GM23338 (cell line): ENCODE measurements at regions not wholly inside any gene's neighbourhood (a gene's known extent, or its start where the extent isn't known, plus 50 kb on each side); places are given as distances from the start of the nearest gene placed in this dataset.

Experiments
- ATAC-seq: fragments of 200-7000 bp; cut with Tn5 transposase; 3 replicates; pipeline ENCODE4 v1.9.1; 2020
- DNase-seq: peaks from one replicate; pipeline ENCODE4 v3.0.0-alpha.2; 2015; ENCODE audit warnings: low spot score
- H2AFZ ChIP-seq: fragments of 200-600 bp; sonication (generic); 2 replicates; pipeline ENCODE4 v1.8.0; 2016; ENCODE audit warnings: antibody characterized with exemption, mild to moderate bottlenecking, moderate library complexity
- H3F3A ChIP-seq: fragments of 200-600 bp; sonication (generic); replicated peaks from 2 replicates; pipeline ENCODE4 v1.8.0; 2017; ENCODE audit warnings: antibody characterized with exemption, mixed run types, low read depth
- H3K27ac ChIP-seq: fragments of 200-600 bp; sonication (generic); 2 replicates; pipeline ENCODE4 v1.6.1; 2016; ENCODE audit warnings: low read depth
- H3K27me3 ChIP-seq: fragments of 200-600 bp; sonication (generic); 2 replicates; pipeline ENCODE4 v1.8.0; 2016; ENCODE audit warnings: mild to moderate bottlenecking, mixed run types, moderate library complexity; ENCODE audit not compliant: insufficient read depth
- H3K36me3 ChIP-seq: fragments of 200-600 bp; sonication (generic); 2 replicates; pipeline ENCODE4 v1.8.0; 2016; ENCODE audit warnings: mild to moderate bottlenecking; ENCODE audit not compliant: insufficient read depth
- H3K4me1 ChIP-seq: fragments of 200-600 bp; sonication (generic); 2 replicates; pipeline ENCODE4 v1.8.0; 2016; ENCODE audit warnings: mild to moderate bottlenecking, moderate library complexity; ENCODE audit not compliant: insufficient read depth
- H3K4me2 ChIP-seq: fragments of 200-600 bp; sonication (generic); 2 replicates; pipeline ENCODE4 v1.7.1; 2017; ENCODE audit warnings: mixed run types
- H3K4me3 ChIP-seq: fragments of 200-600 bp; sonication (generic); 2 replicates; pipeline ENCODE4 v1.6.1; 2016; ENCODE audit warnings: mixed run types
- H3K79me2 ChIP-seq: fragments of 200-600 bp; sonication (generic); replicated peaks from 2 replicates; pipeline ENCODE4 v1.8.0; 2017; ENCODE audit warnings: mild to moderate bottlenecking; ENCODE audit not compliant: insufficient read depth
- H3K9me2 ChIP-seq: fragments of 200-600 bp; sonication (generic); 2 replicates; pipeline ENCODE4 v1.8.0; 2017; ENCODE audit not compliant: insufficient read depth
- H4K20me1 ChIP-seq: fragments of 200-600 bp; sonication (generic); replicated peaks from 2 replicates; pipeline ENCODE4 v1.8.0; 2017; ENCODE audit warnings: mild to moderate bottlenecking; ENCODE audit not compliant: insufficient read depth
- H3K27ac Mint-ChIP-seq: 2 replicates; pipeline ENCODE4 v1.8.0; 2020; ENCODE audit warnings: inconsistent platforms, mild to moderate bottlenecking, moderate library complexity, mixed read lengths
- H3K27me3 Mint-ChIP-seq: 3 replicates; pipeline ENCODE4 v1.8.0; 2022; ENCODE audit warnings: low read depth, mild to moderate bottlenecking, moderate library complexity, mixed read lengths, inconsistent platforms; ENCODE audit not compliant: insufficient read depth, poor library complexity
- H3K36me3 Mint-ChIP-seq: 3 replicates; pipeline ENCODE4 v1.8.0; 2021; ENCODE audit warnings: low read depth, mild to moderate bottlenecking, inconsistent platforms, moderate library complexity, mixed read lengths
- H3K4me1 Mint-ChIP-seq: 3 replicates; pipeline ENCODE4 v1.8.0; 2020; ENCODE audit warnings: mild to moderate bottlenecking, inconsistent platforms, mixed read lengths
- H3K4me3 Mint-ChIP-seq: 3 replicates; pipeline ENCODE4 v1.8.0; 2021; ENCODE audit warnings: moderate library complexity, mild to moderate bottlenecking, inconsistent platforms, mixed read lengths
- H3K9me3 Mint-ChIP-seq: 3 replicates; pipeline ENCODE4 v1.8.0; 2020; ENCODE audit warnings: moderate library complexity, mild to moderate bottlenecking, inconsistent platforms, mixed read lengths
- CTCF ChIP-seq, 2 experiments: fragments of 200-600 bp in 1 of 2; sonication (generic) in 1 of 2; conservative IDR thresholded peaks; 2 replicates each; pipeline versions ENCODE4 v1.5.1 to v1.6.1; 2016 to 2017; ENCODE audit warnings: antibody characterized with exemption in 2 of 2, low read depth in 2 of 2, mild to moderate bottlenecking in 2 of 2, moderate library complexity in 1 of 2
- EZH2 ChIP-seq: fragments of 200-600 bp; sonication (generic); IDR thresholded peaks from one replicate; pipeline ENCODE4 v1.8.0; 2017; ENCODE audit warnings: antibody characterized with exemption, mild to moderate bottlenecking, low read depth; ENCODE audit not compliant: unreplicated experiment
- JUNB ChIP-seq: IDR thresholded peaks from one replicate; pipeline ENCODE4 v1.6.1; 2016; ENCODE audit warnings: antibody characterized with exemption; ENCODE audit not compliant: unreplicated experiment
- REST ChIP-seq: IDR thresholded peaks from one replicate; pipeline ENCODE4 v1.6.1; 2018; ENCODE audit warnings: antibody characterized with exemption; ENCODE audit not compliant: unreplicated experiment
- ZNF114 ChIP-seq: fragments of 250-450 bp; sonication (Bioruptor Pico); IDR thresholded peaks from 2 replicates; pipeline ENCODE4 v1.5.0; 2020; ENCODE audit warnings: mild to moderate bottlenecking, moderate library complexity
- ZNF331 ChIP-seq: fragments of 250-450 bp; sonication (Bioruptor Pico); IDR thresholded peaks from 2 replicates; pipeline ENCODE4 v1.5.0; 2020; ENCODE audit warnings: low read depth, mild to moderate bottlenecking, moderate library complexity

GRCh38 chr16:87171723-87172122 is 145.5 kb downstream of the C16orf95 start:
- no peaks in the 10 kb centered on the region for H3K36me3 ChIP-seq
- DNase-seq, result no peak
- Mint-ChIP-seq H3K36me3 (no peaks in the 10 kb centered on the region), H3K27ac (no peak overlapping the region), H3K9me3 (no peaks in the 10 kb centered on the region; the same call in 2 of the 3 replicates), H3K27me3 (peaks cover 12% of the 10 kb centered on the region), H3K4me1 (no peaks in the 10 kb centered on the region), H3K4me3 (no peak overlapping the region)
- no peaks in the 10 kb centered on the region for H3K9me2 ChIP-seq
- no peak for ATAC-seq
- no peaks in the 10 kb centered on the region for H3K4me1 ChIP-seq
- TF ChIP-seq CTCF (conservative IDR thresholded peaks at IDR 0.05; ENCODE audit: low read depth in 2 of 2) (no peak), ZNF331 (CRISPR knock-in tag) (no peak), JUNB (no peak), REST (no peak), ZNF114 (no peak)
- no peaks in the 10 kb centered on the region for H3F3A ChIP-seq
- H3K27ac ChIP-seq, result no peak overlapping the region
- H3K27me3 ChIP-seq, result no peaks in the 10 kb centered on the region
- no peaks in the 10 kb centered on the region for H4K20me1 ChIP-seq
- no peak overlapping the region for H3K4me2 ChIP-seq
- no peak overlapping the region for H3K4me3 ChIP-seq
- H3K79me2 ChIP-seq, result no peaks in the 10 kb centered on the region
- H2AFZ ChIP-seq, result no peak overlapping the region

- peak; percentile 54 for DNase-seq
- H3K4me2 ChIP-seq, result no peak overlapping the region
- H3K4me3 ChIP-seq, result no peak overlapping the region
- peak; percentile 50 for TF ChIP-seq CTCF (conservative IDR thresholded peaks at IDR 0.05; ENCODE audit: low read depth in 2 of 2)
- TF ChIP-seq EZH2, result no peak
- no peaks in the 10 kb centered on the region for H3K27me3 ChIP-seq
- no peak overlapping the region for H3K4me3 Mint-ChIP-seq
- H3F3A ChIP-seq, result no peaks in the 10 kb centered on the region
- H3K36me3 ChIP-seq, result no peaks in the 10 kb centered on the region
- no peaks in the 10 kb centered on the region for H3K79me2 ChIP-seq
- H3K27me3 Mint-ChIP-seq, result peaks cover 13% of the 10 kb centered on the region
- peak; percentile 76 for ATAC-seq
- H2AFZ ChIP-seq, result no peak overlapping the region
- H4K20me1 ChIP-seq, result no peaks in the 10 kb centered on the region
- no peaks in the 10 kb centered on the region for H3K4me1 ChIP-seq
- H3K27ac Mint-ChIP-seq, result no peak overlapping the region
- H3K4me1 Mint-ChIP-seq, result peaks cover 7% of the 10 kb centered on the region; the same call in 2 of the 3 replicates
- H3K9me2 ChIP-seq, result no peaks in the 10 kb centered on the region
- no peaks in the 10 kb centered on the region for H3K36me3 Mint-ChIP-seq
- H3K9me3 Mint-ChIP-seq, result no peaks in the 10 kb centered on the region; the same call in 2 of the 3 replicates
- no peak overlapping the region for H3K27ac ChIP-seq
Measured at GRCh38 chr16:87172632-87173031, 144.6 kb downstream of the C16orf95 start.
